Caco-2 (cell line): ENCODE measurements at regions not wholly inside any gene's neighbourhood (a gene's known extent, or its start where the extent isn't known, plus 50 kb on each side); places are given as distances from the start of the nearest gene placed in this dataset.
A peak's percentile ranks its signal among the peaks of the same experiment; 100 is the strongest.

Experiments used
- BruUV-seq: library from RNA; stranded (reverse); fragments of 400-500 nt; replicated peaks from 2 replicates; lab custom pipeline; 2021; lab: Mats Ljungman, UMichigan
- CTCF ChIA-PET: fragments of 300-600 bp; sonication (Branson Sonifier 250); formaldehyde crosslinking; loops from one replicate; lab custom pipeline; 2022; ENCODE audit warnings: antibody characterized with exemption; lab: Charles Lee
- POLR2A ChIA-PET: fragments of 300-600 bp; sonication (Branson Sonifier 250); formaldehyde crosslinking; loops from one replicate; lab custom pipeline; 2022; ENCODE audit warnings: antibody characterized with exemption; lab: Charles Lee
- DNase-seq, 2 experiments: peaks; one replicate each; pipeline versions ENCODE4 v3.0.0 to v3.0.0-alpha.2; 2020 to 2022
- H3K27me3 ChIP-seq: replicated peaks from 2 replicates; pipeline ENCODE4 v1.6.0; 2011; ENCODE audit warnings: low read length; ENCODE audit not compliant: control insufficient read depth, insufficient read depth
- H3K36me3 ChIP-seq: 2 replicates; pipeline ENCODE4 v1.5.1; 2011; ENCODE audit warnings: low read length; ENCODE audit not compliant: control insufficient read depth, insufficient read depth
- H3K4me1 ChIP-seq: fragments of 250-450 bp; sonication (Bioruptor Pico); 2 replicates; pipeline ENCODE4 v1.5.1; 2020; ENCODE audit warnings: mild to moderate bottlenecking
- H3K4me3 ChIP-seq: 2 replicates; pipeline ENCODE4 v1.5.1; 2011; ENCODE audit warnings: low read depth, mild to moderate bottlenecking, control low read depth, low read length
- H3K9me3 ChIP-seq: fragments of 250-450 bp; sonication (Bioruptor Pico); 2 replicates; pipeline ENCODE4 v1.5.1; 2020; ENCODE audit warnings: mild to moderate bottlenecking, moderate library complexity
- H3K27ac Mint-ChIP-seq: one replicate; pipeline ENCODE4 v1.8.0; 2022; ENCODE audit warnings: mixed read lengths; ENCODE audit not compliant: unreplicated experiment
- H3K27me3 Mint-ChIP-seq: one replicate; pipeline ENCODE4 v1.8.0; 2022; ENCODE audit warnings: mixed read lengths; ENCODE audit not compliant: insufficient read depth, unreplicated experiment
- H3K36me3 Mint-ChIP-seq: one replicate; pipeline ENCODE4 v1.8.0; 2022; ENCODE audit warnings: mild to moderate bottlenecking, mixed read lengths; ENCODE audit not compliant: insufficient read depth, unreplicated experiment
- H3K4me1 Mint-ChIP-seq: one replicate; pipeline ENCODE4 v1.8.0; 2022; ENCODE audit warnings: low read depth, mixed read lengths; ENCODE audit not compliant: unreplicated experiment
- H3K4me3 Mint-ChIP-seq: one replicate; pipeline ENCODE4 v1.8.0; 2022; ENCODE audit warnings: mild to moderate bottlenecking, moderate library complexity, mixed read lengths; ENCODE audit not compliant: unreplicated experiment
- H3K9me3 Mint-ChIP-seq: one replicate; pipeline ENCODE4 v1.8.0; 2022; ENCODE audit warnings: mixed read lengths; ENCODE audit not compliant: unreplicated experiment
- intact Hi-C: fragments of 100-400 bp; cut with micrococcal nuclease; formaldehyde crosslinking; loops from one replicate; pipeline ENCODE4 v1.10.0; 2022; ENCODE audit not compliant: unreplicated experiment
- TF ChIP-seq, protein P1 (sequence below), 2 experiments: fragments of 200-600 bp in 1 of 2; IDR thresholded peaks; 1 replicate in 1 of 2; 2 replicates in 1 of 2; pipeline versions ENCODE4 v1.5.1 to v1.8.0; 2011 to 2022; ENCODE audit warnings: antibody characterized with exemption in 1 of 2, control low read depth in 1 of 2, inconsistent platforms in 1 of 2, low read depth in 1 of 2, low read length in 1 of 2, mild to moderate bottlenecking in 1 of 2, moderate library complexity in 1 of 2; ENCODE audit not compliant: insufficient read depth in 1 of 2, severe bottlenecking in 1 of 2, unreplicated experiment in 1 of 2

- Mint-ChIP-seq H3K4me3 (no peak overlapping the region), H3K27ac (no peak overlapping the region), H3K36me3 (no peaks in the 10 kb centered on the region), H3K9me3 (no peaks in the 10 kb centered on the region), H3K4me1 (no peaks in the 10 kb centered on the region), H3K27me3 (peaks cover 9% of the 10 kb centered on the region)
- Histone ChIP-seq H3K27me3 (no peaks in the 10 kb centered on the region), H3K4me3 (no peak overlapping the region), H3K4me1 (no peaks in the 10 kb centered on the region), H3K9me3 (no peaks in the 10 kb centered on the region; the same call in 1 of the 2 replicates), H3K36me3 (no peaks in the 10 kb centered on the region)
- TF ChIP-seq, protein P1, sequence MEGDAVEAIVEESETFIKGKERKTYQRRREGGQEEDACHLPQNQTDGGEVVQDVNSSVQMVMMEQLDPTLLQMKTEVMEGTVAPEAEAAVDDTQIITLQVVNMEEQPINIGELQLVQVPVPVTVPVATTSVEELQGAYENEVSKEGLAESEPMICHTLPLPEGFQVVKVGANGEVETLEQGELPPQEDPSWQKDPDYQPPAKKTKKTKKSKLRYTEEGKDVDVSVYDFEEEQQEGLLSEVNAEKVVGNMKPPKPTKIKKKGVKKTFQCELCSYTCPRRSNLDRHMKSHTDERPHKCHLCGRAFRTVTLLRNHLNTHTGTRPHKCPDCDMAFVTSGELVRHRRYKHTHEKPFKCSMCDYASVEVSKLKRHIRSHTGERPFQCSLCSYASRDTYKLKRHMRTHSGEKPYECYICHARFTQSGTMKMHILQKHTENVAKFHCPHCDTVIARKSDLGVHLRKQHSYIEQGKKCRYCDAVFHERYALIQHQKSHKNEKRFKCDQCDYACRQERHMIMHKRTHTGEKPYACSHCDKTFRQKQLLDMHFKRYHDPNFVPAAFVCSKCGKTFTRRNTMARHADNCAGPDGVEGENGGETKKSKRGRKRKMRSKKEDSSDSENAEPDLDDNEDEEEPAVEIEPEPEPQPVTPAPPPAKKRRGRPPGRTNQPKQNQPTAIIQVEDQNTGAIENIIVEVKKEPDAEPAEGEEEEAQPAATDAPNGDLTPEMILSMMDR (IDR thresholded peaks at IDR 0.05; ENCODE audit: insufficient read depth in 1 of 2, low read depth in 1 of 2, low read length in 1 of 2, severe bottlenecking in 1 of 2, unreplicated experiment in 1 of 2), result no peak
- ChIA-PET CTCF (interaction anchor here (0.6 kb wide), 1 partner anchor 92 kb away, joined by 3 read pairs; no protein-coding TSS in a partner anchor), POLR2A (interaction anchor here (0.6 kb wide), 1 partner anchor 19 kb away, joined by 3 read pairs; no protein-coding TSS in a partner anchor)
- intact Hi-C loops, result no loop called here
- BruUV-seq, result no TSS peak
- DNase-seq, result peak in 1 of 2 experiments; percentile 26
These were observed 123.8 kb upstream of the RET start for GRCh38 chr10:42952931-42953683.

GRCh38 chr10:42953684-42954674, 122.9 kb upstream of the RET start:
- no peaks in the 10 kb centered on the region for H3K4me1 ChIP-seq
- no peaks in the 10 kb centered on the region for H3K36me3 ChIP-seq
- H3K9me3 ChIP-seq, result no peaks in the 10 kb centered on the region; the same call in 1 of the 2 replicates
- CTCF ChIA-PET, result no interaction called here
- peaks cover 6% of the 10 kb centered on the region for H3K27me3 Mint-ChIP-seq
- H3K27ac Mint-ChIP-seq, result no peak overlapping the region
- no TSS peak for BruUV-seq
- no peaks in the 10 kb centered on the region for H3K27me3 ChIP-seq
- no peak overlapping the region for H3K4me3 Mint-ChIP-seq
- no peaks in the 10 kb centered on the region for H3K36me3 Mint-ChIP-seq
- H3K9me3 Mint-ChIP-seq, result no peaks in the 10 kb centered on the region
- H3K4me1 Mint-ChIP-seq, result no peaks in the 10 kb centered on the region
- no peak overlapping the region for H3K4me3 ChIP-seq
- intact Hi-C loops, result no loop called here
- TF ChIP-seq, protein P1 (IDR thresholded peaks at IDR 0.05; ENCODE audit: insufficient read depth in 1 of 2, low read depth in 1 of 2, low read length in 1 of 2, severe bottlenecking in 1 of 2, unreplicated experiment in 1 of 2), result no peak
- POLR2A ChIA-PET, result no interaction called here
- peak in 1 of 2 experiments; percentile 30 for DNase-seq
